SHP77 treated with DMSO at 0.1 percent for 48 hours (cell line): ENCODE measurements at regions not wholly inside any gene's neighbourhood (a gene's known extent, or its start where the extent isn't known, plus 50 kb on each side); places are given as distances from the start of the nearest gene placed in this dataset.

ENCODE experiments used
- DNase-seq: peaks from one replicate; lab custom pipeline; 2025; lab: John Stamatoyannopoulos, UW

- no peak for DNase-seq
Observed at GRCh38 chr13:91278291-91278690, 69.2 kb upstream of the MIR17HG start.

- no peak for DNase-seq
Observed at GRCh38 chr13:91278888-91279287, 68.6 kb upstream of the MIR17HG start.

- no peak for DNase-seq
Observed at GRCh38 chr13:91280801-91281200, 66.7 kb upstream of the MIR17HG start.

GRCh38 chr13:91284335-91284734 lies 63.2 kb upstream of the MIR17HG start:
- DNase-seq = no peak

- DNase-seq = no peak
Observed at GRCh38 chr13:91286317-91286716, 61.2 kb upstream of the MIR17HG start.

GRCh38 chr13:91291078-91291477 lies 56.4 kb upstream of the MIR17HG start:
- no peak for DNase-seq

- no peak for DNase-seq
Observed at GRCh38 chr13:91292630-91293221, 54.8 kb upstream of the MIR17HG start.

- DNase-seq = no peak
Observed at GRCh38 chr13:91295712-91296410, 51.6 kb upstream of the MIR17HG start.

- DNase-seq = no peak
Observed at GRCh38 chr13:91297503-91297902, 50.0 kb upstream of the MIR17HG start.
